Epithelial cell of prostate (primary cell): ENCODE measurements at regions not wholly inside any gene's neighbourhood (a gene's known extent, or its start where the extent isn't known, plus 50 kb on each side); places are given as distances from the start of the nearest gene placed in this dataset.
"Not testable (repeated sequence)": the region's sequence is repeated elsewhere in the genome, so short reads cannot be mapped to it uniquely, and the experiment has no call there.

Experiments
- DNase-seq: peaks from one replicate; pipeline ENCODE4 v3.0.0-alpha.2; 2011; ENCODE audit warnings: low read depth, low spot score
- H3K27ac ChIP-seq: fragments of 450-650 bp; 2 replicates; pipeline ENCODE4 v1.5.1; 2017; ENCODE audit warnings: mild to moderate bottlenecking

DNA sequence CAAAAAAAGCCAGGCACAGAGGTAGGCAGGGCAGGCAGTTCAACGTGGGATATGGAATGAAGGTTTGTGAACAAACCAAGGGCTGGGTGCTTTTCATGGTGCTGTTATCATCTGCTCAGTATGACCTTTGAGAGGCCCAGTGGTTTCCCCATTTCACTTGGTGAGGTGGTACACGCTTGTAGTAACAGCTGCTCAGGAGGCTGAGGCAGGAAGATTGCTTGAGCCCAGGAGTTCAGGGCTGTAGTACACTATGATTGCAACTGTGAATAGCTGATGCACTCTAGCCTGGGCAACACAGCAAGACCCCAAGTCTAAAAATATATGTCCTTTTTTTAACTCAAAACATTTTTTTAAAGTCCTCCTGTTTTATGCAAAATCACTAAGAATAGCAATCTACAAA is 174.8 kb downstream of the ENC1 start:
- H3K27ac ChIP-seq = no peak overlapping the region
- DNase-seq = no peak

DNA sequence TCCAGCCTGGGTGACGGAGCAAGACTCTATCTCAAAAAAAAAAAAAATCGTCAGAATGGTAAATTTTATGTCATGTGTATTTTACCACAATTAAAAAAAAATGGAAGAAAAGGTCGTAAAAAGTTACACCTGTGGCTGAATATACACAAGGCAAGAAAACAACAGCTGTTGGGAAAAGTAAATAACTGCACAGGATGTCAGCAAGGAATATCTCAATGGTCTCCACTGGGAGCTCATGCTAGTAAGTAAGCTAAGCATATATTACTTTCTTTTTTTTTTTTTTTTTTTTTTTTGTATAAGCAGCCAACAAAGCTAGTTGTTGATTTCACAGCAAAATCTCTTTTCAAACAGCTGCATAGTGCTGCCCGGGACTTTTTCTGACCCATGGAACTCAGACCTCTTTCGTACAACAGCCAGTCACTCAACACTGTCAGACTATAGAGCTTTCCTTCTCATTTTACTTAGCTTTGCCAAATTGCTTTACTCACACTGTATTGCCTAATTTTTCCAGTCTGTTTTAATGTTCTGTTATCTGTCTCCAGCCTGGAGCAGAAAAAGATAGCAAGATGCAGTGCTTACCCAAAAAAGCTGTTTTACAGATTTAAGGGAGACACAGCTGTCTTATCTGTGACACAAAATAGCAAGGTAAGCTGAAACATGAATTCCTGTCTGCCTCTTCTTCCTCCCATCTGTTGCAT is 175.9 kb downstream of the ENC1 start:
- no peak for DNase-seq
- no peak overlapping the region for H3K27ac ChIP-seq

DNA sequence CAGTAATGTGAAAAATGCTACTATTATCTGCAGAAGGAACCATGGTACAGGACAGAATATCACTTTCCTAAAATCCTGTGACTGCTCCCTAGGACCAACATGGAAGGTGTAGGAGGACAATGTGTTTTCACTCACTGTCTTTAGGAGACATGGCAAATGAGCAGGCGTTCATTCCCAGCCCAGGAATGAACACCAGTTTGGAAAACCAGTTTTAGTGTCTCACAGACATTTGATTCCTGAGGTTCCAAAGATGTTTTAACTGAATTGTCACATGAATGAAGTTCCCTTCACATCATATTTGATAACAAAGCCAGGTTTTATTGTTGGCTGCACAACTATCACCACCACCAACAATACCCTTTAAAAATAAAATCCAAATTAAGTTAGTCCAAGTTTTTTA is 178.2 kb downstream of the ENC1 start:
- no peak for DNase-seq
- H3K27ac ChIP-seq = no peak overlapping the region

DNA sequence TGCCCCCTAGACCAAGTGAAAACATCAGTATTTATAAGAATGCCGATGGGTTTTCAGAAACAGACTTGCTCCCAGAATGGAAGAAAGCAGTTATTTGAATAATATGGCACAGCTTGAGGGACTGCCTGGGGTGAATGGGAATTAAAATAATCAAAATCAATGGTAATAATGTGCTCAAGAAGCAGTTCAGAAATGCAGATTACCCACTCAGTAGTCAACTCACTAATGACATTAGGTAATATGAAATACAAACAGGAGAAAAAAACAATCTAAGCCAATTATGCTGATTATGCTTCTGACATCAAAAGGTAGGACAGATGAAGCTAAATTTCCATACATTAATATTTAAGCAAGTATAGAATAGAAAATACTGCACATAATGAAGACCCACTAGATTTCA is 179.3 kb downstream of the ENC1 start:
- no peak for DNase-seq

DNA sequence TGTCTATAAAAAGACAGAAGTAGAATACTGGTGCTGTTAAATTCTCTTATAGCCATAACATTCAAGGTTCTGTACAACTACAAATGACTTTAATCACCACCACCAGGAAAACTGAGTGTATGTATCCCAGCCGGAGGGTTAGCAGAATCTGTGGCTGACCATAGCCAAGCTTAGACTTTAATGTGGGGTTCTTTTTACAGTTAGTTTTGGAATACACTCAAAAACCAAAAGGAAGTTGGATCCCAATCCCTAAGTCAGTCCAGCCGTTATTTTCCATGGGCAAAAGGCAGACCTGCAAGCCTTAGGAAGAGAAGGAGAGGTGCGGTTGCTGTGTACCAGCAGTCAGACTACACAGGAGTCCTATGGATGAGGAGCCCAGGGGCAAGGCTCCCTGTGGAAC is 179.8 kb downstream of the ENC1 start:
- no peak overlapping the region for H3K27ac ChIP-seq
- DNase-seq = no peak

More for the DNA sequence above, 179.3 kb downstream of the ENC1 start:
- no peak overlapping the region for H3K27ac ChIP-seq

DNA sequence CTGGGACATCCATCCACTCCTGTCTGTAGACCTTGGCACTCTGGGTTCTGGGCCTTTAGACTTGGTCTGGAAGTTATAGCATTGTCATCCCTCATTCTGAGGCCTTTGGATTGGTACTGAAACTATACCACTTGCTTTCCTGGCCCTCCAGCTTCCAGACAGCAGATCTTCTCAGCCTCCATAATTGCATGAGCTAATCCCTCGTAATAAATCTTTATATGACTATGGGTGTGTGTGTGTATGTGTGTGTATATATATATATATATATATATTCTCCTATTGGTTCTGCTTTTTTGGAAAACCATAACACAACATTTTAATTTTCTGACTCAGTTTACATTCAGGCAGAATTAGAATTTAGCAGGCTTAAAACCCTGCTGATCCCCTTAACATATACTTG is 180.5 kb downstream of the ENC1 start:
- no peak for DNase-seq
- no peak overlapping the region for H3K27ac ChIP-seq

DNA sequence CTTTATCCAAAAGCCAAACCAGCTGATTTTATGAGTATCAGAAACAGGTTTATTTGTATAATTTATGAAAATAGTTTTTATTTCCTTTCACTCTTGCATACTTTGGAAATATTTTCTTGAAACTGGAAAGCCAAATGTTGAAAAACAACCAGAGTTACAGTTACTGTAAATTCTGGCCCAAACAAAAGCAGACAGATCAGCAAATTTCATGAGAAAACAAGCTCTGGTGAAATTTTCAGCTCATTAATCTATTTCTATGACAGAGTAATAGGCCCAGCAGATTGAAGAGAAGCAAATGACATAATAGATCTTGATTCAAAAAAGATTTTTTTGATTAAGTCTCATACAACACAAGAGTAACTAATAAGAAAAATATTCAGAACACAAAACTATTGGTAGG is 182.7 kb downstream of the ENC1 start:
- no peak for DNase-seq
- H3K27ac ChIP-seq = no peak overlapping the region

DNA sequence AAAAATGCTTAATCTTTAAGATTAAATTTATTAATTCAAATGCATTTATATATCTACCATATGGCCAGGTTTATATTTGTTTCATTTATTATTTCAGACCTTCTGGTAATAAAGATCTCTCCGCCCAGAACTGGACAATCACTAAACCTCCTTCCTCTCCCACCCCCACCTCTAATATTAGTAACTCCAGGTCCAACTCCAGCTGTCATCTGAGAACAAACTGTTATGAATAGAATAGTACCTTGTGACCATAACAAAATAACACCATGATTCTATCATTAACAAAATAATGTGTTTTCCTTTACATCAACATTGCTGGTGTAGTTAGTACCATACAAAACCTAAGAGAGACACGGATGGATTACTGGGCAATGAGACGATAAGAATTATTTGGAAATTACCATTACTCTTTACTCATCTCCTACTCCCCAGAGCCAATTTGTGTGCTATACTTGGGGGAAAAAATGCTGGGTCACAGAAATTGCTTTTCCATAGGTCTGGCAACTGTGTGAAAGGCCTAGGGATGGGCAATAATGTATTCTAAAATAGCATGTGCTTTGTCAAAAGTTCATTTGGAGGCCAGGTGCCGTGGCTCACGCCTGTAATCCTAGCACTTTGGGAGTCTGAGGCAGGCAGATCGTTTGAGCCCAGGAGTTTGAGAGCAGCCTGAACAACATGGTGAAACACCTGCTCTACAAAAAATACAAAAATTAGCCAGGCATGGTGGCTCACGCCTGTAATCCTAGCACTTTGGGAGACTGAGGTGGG is 186.1 kb downstream of the ENC1 start:
- H3K27ac ChIP-seq = no peak overlapping the region
- DNase-seq = no peak

DNA sequence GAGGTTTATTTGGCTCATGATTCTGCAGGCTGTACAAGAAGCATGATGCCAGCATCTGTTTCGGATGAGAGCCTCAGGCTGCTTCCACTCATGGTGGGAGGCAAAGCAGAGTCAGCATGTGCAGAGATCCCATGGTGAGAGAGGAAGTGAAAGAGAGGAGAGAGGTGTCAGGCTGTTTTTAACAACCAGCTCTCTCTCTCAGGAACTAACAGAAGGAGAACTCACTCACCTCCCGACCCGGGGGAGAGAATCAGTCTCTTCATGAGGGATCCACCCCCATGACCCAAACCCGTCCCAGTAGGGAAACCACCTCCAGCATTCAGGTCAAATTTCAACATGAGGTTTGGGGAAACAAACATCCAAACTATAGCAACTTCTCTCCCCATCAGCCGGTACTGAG is 187.7 kb downstream of the ENC1 start:
- H3K27ac ChIP-seq = no peak overlapping the region
- no peak for DNase-seq

DNA sequence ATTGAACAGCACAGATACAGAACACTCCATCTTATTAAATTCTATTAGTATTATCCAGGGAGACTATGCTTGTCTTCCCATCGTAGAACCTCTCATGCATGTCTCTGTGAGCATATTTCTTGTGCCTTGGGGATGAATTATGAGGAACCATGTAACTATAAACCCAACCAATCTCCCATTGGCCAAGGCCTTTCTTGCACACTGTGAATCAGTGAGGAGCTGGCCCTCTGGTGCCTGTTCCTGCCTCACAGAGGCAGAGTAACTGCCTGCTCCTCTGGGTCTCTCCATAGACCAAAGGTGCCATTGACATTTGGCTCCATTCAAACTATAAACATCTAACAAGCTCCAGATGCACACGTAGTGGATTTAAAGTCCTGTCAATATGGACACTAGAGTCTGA is 190.4 kb downstream of the ENC1 start:
- no peak for DNase-seq
- H3K27ac ChIP-seq = no peak overlapping the region

DNA sequence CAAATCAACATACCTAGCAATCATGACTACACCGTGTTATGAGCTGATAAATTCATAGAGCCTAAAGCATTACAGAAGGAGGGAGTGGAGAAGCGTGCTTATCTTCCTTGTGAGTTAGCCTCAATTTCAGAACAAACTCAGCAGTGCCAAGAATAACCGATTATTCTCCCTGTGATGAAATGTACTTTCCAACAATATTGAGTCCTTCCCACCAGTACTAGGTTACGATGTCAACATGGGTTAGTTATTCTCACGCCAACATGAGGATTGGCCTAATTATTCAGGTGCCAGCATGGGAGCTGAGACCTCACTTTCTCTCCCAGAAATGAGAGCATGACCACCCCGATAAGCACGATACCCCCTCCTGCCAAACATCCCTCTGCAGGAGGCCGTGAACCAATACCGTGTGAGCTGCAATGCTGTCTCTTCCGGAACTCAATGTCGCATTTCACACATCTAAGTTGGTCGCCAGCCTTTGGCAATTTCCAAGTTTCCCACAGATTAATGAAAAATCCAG is 193.7 kb downstream of the ENC1 start:
- no peak for DNase-seq
- H3K27ac ChIP-seq = no peak overlapping the region

DNA sequence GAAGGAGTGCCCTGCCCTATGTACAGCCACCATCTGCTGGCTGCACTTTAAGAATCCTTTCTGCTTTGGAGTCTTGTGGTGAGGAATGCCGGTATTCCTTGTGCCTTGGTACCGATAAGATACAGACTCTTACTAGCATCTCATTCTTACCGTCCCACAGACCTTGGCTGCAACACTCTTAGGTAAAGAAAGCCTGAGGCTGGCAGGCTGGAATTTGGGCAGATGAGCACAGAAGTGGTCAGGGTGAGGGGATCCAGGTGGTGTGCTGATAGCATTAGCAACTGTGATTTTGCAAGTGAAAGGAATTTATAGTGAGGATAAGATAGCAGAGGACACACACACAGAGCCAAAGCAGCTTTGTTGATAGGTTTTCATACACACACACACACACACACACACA is 198.1 kb downstream of the ENC1 start:
- no peak for DNase-seq
- no peak overlapping the region for H3K27ac ChIP-seq

DNA sequence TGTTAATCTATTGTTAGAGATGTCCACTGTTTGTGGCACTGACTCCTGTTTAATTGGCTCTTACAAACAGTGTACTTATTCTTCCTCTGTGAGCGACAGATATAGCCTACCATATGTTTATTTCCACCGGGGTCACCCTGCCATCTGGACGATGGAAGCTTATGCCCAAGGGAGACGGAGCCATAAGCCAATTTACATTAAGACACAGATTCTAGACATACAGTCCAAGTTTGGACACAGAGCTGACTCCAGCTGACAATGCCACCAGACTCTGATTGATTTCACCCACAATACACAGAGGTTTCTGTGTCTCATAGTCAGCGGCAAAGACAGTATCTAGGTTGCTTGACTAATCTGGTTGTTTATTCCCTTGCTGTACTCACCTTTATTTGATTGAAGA is 198.9 kb downstream of the ENC1 start:
- DNase-seq = no peak
- no peak overlapping the region for H3K27ac ChIP-seq

DNA sequence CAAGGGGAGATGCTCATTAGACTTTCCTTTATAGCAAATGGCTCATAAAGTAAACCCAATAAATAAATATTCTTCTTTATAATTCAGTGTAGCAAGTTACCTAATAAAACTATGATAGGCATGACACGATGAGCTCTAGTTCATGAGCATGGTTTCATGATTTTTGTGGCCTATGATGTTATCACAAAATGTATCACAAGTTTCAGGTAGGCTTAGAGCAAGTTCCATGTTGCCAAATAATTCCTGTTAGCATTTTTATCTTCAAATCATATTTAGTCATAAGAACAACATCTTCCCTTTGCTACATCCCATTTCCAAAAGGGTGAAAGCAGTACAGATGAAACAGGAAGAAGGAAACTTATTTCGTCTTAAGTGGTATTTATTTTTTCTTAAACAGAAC is 200.2 kb downstream of the ENC1 start:
- peak; percentile 24 for DNase-seq
- no peak overlapping the region for H3K27ac ChIP-seq

DNA sequence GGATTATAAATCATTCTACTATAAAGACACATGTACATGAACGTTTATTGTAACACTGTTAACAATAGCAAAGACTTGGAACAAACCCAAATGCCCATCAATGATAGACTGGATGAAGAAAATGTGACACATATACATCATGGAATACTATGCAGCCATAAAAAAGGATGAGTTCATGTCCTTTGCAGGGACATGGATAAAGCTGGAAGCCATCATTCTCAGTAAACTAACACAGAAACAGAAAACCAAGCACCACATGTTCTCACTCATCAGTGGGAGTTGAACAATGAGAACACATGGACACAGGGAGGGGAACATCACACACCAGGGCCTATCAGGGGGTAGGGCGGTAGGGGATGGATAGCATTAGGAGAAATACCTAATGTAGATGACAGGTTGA is 202.7 kb downstream of the ENC1 start:
- not testable (repeated sequence) for DNase-seq, H3K27ac ChIP-seq

DNA sequence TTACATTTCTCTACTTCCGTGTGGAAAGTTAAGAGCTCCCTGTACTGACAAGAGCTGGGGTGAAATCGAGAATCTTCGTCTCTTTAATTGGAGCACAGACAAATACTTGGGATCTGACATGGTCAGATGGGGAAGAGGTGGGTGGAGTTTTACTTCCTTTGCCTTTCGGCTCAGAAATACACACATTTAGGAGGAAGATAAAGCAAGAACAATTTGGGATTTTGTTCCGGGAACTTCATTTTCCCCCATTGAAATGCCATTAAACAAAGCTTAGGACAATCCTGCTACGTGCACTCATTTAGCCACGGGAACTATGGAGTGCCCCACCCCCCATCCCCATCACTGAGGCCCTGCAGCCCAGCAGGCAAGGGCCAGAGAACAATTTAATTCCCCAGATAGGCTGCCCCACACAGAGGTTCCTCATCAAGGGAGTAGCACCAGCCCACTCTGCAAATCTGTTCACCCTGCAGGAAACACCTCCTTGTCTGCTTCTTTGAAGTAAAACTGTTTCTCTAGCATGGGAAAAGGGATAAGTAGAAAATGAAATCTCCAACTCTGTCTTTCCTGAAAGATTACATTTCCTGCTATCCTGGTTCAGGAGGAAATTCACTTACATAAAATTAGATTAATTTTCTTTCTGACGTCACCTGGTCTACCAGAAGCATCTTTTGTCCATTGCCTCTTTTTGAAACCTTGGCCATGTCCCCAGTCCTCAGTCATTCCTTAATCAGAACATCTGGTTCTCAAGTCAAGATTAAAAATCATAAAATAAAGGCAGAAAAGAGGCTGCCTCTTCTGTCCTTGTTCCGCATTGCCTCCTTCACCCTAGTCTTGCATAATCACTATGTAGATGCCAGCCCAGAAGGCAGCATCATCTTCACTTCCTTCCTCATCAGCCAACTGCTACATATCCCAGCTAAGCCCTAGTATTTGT is 206.4 kb downstream of the ENC1 start:
- DNase-seq = no peak
- peak overlapping the region; percentile 73 for H3K27ac ChIP-seq

DNA sequence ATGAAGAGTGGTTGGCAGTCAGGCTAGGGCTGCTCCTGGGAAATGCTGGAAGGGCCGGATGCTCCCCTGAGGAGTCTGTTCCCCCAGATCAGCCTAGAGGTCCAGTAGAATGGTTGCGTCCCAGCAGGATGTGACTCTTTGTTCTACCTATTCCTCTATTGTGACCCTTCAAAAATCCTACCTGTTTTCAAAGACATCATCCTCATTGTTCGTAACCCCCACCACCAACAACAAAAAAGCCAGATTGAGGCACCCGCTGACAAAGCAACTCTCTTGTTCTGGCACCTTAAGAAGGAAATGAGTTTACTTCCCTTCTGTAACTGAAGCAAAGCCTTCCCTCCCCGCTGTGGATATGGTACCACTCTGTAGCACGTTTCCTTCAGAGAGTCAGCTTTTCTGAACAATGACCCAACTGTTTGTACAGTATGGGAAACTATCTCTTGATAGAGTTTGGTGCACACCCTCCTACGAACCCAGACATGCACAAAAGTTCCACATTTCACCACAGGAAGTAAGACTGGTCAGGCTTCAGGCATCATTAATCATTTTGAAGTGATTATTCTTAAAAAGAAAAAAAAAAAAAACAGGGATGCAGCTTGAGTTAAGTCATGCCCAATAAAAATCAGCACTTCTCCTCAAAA is 207.2 kb downstream of the ENC1 start:
- peak overlapping the region; percentile 73 for H3K27ac ChIP-seq
- DNase-seq = peak; percentile 89

DNA sequence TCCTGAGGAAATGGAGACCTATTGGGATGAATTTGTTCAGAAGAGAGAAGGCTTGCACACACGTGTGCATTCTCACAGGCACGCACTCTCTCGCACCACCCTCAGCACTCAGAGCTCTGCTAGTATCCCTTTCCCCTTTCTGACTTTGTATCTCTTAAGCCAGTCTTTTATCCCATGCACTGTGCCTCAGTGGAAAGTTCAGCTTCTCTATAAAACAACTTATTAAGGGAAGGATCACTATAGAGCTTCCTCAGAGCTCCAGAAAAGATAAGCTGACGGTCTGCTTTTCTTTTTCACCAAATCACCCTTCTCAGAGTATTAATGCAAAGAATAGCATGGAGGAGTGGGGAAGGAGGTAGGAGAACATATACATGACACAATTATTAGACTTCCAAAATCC is 207.8 kb downstream of the ENC1 start:
- peak overlapping the region; percentile 73 for H3K27ac ChIP-seq
- DNase-seq = no peak

DNA sequence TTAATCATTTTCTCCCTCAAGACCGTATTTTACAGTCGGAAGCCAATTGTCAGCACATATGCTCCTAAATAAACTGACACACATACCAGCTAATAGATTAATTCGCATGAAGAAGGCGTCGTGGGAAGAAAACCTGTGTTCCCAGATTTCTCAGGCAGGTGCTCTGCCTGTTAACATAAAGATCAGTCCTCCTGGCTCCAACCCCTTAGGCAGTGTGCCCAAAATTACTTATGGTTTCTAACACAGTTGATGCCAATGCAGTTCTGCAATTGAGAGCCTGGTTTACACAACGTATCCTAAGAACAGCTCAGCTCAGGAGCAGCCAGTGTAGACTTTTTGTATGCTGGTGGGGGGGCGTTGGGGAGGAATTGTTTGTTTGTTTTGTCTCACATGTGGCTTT is 208.3 kb downstream of the ENC1 start:
- H3K27ac ChIP-seq = no peak overlapping the region
- DNase-seq = peak; percentile 27

DNA sequence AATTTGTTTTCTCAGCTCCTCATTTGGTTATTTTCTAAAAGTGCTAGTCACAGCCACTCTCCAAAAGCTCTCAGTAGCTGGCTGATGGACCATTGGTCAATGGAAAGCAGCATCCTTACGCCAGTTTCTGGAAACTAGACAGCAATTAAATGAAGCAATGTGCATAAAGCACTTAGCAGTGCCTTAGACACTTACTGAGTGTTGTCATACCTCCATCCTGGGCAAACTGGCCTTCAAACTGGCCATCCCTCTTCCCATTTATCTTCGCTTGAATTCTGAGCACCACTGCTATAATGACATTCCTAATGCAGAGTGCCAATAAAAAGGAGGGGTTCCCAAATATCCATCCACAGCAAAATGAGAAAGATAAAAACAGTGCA is 209.2 kb downstream of the ENC1 start:
- no peak for DNase-seq

More for the DNA sequence above, 209.2 kb downstream of the ENC1 start:
- H3K27ac ChIP-seq = no peak overlapping the region
